AG09319 (cell line): ENCODE measurements at regions not wholly inside any gene's neighbourhood (a gene's known extent, or its start where the extent isn't known, plus 50 kb on each side); places are given as distances from the start of the nearest gene placed in this dataset.

ENCODE experiments used
- DNase-seq: peaks from one replicate; pipeline ENCODE4 v3.0.0-alpha.2; 2010; ENCODE audit warnings: low read depth; ENCODE audit errors: extremely low read depth
- CTCF ChIP-seq: IDR thresholded peaks from 2 replicates; pipeline ENCODE4 v1.5.1; 2011; ENCODE audit warnings: low read depth, mild to moderate bottlenecking, inconsistent platforms, low read length, moderate library complexity

- TF ChIP-seq CTCF = no peak
- DNase-seq = no peak
Measured at GRCh38 chr6:139582956-139583355, 208.5 kb upstream of the CITED2 start.

GRCh38 chr6:139581485-139581865 is 207.0 kb upstream of the CITED2 start:
- TF ChIP-seq CTCF = no peak
- DNase-seq = no peak

GRCh38 chr6:139580592-139581484 is 206.4 kb upstream of the CITED2 start:
- TF ChIP-seq CTCF = no peak
- DNase-seq = no peak

GRCh38 chr6:139577763-139578604 is 203.5 kb upstream of the CITED2 start:
- peak; percentile 74 for DNase-seq
- TF ChIP-seq CTCF = no peak

- no peak for DNase-seq
- TF ChIP-seq CTCF = no peak
Measured at GRCh38 chr6:139577124-139577762, 202.8 kb upstream of the CITED2 start.

- no peak for DNase-seq
- no peak for TF ChIP-seq CTCF
Measured at GRCh38 chr6:139572001-139572400, 197.6 kb upstream of the CITED2 start.
